ENCODE measurements at regions not wholly inside any gene's neighbourhood (a gene's known extent, or its start where the extent isn't known, plus 50 kb on each side); places are given as distances from the start of the nearest gene placed in this dataset.
A peak's percentile ranks its signal among the peaks of the same experiment; 100 is the strongest.
"Not testable (repeated sequence)": the region's sequence is repeated elsewhere in the genome, so short reads cannot be mapped to it uniquely, and the experiment has no call there.

DNA sequence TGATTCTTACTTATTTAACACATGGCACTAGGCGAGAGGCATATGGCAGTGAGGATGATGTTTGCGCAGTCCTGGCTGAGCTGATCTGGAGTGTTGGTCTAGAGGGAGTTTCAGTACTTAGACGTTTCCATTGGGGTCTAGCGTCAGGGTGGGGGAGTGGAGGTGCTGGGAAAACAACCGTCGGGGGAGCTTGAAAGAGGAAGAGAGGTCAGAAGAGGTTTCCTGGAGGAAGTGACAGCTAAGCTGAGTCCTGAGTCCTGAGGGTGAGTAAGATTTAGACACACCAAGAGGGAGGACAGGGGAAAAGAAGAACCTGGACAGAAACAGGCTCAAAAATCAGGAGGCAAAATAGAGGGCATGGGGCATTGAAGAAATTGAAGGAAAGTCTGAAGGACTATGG, 81.4 kb downstream of the ALOX5AP start:
- no peak for DNase-seq

- no peak for DNase-seq
Measured at GRCh38 chr13:30818323-30818960, 83.1 kb downstream of the ALOX5AP start.

GRCh38 chr13:30819136-30819888, 84.0 kb downstream of the ALOX5AP start:
- no peak for DNase-seq

DNA sequence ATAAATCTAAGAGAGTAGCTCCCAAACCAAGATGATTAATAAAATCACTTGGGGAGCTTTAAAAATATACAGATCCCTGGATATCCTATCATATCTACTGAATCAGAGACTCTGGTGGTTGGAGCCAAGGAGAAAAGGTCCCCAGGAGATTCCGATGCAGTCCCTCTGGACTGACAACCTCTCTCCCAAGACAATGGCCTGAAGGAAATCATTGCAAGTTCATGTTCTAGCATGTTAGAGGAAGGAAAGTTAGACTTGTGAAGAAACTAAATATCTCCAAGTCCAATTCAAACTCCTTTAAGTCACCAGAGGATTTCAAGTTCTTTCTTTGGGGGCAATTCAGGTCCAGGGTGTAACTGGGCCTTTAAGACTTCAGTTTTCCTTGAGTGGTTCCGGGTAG, 84.7 kb upstream of the MEDAG start:
- DNase-seq: no peak

DNA sequence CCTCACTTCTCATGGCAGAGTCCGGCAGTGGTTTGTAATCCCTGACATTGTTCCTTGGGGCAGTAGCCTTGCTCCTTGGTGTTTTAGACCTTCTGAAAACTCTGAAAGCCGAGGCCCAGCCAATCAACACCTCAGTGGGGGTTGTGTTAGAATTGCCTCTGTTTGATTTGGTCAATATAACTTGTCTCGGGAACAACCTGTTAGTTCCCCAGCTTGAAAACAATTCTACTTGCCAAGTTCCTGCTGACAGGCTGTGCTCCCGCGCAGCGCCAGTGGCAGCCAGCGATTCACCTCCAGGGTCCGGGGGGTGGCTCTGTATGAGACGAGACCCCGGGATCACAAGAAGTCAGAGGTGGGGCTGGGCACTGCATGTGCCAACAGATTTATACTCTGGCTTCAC, 81.4 kb upstream of the MEDAG start:
- no peak for DNase-seq

DNA sequence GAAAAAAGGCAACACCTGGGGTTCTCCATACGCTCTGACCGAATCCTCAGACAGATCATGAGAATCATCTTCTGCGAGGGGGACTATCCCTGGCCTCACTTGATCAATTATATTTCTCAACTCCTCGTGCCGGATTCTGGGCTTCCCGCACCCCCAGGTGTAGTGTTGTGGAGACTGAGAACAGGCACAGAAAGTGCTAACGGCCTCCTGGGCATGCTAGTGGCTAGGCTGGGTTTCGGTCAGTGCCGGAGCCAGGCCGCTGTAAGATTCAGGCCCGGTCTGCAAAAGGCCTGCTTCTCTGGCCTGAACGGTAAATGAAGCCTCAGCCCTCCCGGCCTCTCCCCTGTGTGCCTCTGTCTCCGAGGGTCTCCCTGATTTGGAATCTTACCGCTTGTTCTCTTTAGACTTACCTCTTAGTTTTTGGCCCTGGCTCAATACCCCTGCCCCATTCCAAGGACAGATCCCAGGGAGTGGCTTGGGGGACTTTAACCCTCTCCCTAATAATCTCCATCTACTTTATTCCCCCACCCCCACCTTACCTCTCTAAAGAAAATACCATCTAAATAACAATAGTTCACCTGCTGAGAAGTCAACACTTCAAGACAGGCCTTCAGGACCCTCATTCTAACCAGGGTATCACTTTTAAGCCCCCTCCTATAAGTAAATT, 79.0 kb upstream of the MEDAG start:
- no peak for DNase-seq

DNA sequence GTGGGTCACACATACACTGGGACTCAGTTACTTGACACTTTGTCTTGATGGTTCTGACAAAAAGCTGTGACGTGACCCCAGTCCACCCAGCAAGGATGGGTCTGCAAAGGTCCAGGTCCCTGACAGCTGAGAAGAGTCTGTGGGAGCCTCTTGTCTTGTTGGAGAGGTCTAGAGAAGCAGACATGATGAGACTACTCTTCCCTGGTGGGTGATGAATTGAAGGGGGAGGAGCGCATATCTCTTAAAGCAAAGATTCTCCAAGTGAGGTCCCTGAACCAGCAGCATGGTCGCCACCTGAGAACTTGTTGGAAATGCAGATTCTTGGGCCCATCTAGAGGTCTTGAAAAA, 78.5 kb upstream of the MEDAG start:
- no peak for DNase-seq

- DNase-seq: no peak
Measured at GRCh38 chr13:30829145-30829832, 76.8 kb upstream of the MEDAG start.

DNA sequence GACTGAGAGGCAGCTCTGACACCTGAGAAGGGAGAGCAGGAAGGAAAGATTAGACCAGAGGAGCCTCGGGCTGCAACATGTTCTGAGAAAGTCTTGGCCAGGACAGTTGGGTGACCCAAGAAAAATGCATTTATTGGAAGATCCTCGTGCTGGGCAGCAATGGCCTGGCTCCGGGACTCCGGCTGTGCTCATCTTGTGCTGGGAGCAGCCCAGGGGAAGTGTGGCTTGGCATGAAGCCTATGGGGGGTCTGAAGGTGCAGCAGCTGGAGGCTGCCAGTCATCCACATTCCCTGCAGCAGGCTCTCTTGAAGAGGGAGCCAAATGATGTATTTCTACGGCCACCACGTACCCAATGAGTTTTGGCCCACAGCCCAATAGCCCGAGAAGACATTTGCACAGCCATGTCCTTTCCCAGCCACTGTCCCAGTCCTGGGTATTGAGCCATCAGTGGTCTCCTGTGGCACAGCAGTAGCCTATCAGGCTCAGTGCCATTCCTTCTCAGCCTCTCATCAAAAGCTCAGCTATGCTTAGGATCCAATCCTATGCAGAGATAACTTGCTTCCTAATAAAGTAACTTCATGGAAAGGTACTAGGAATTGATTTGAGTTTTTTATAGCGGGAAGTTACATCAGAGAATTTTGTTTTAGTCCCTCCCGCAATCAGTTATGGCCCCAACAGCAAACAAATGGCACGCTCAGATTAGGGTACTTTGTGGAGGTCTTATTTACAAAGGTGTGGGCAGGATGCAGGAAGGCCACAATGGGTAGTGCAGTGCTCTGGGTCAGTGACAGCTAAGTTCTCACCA, 76.0 kb upstream of the MEDAG start:
- no peak for DNase-seq

- DNase-seq: no peak
Measured at GRCh38 chr13:30830638-30830965, 75.5 kb upstream of the MEDAG start.

DNA sequence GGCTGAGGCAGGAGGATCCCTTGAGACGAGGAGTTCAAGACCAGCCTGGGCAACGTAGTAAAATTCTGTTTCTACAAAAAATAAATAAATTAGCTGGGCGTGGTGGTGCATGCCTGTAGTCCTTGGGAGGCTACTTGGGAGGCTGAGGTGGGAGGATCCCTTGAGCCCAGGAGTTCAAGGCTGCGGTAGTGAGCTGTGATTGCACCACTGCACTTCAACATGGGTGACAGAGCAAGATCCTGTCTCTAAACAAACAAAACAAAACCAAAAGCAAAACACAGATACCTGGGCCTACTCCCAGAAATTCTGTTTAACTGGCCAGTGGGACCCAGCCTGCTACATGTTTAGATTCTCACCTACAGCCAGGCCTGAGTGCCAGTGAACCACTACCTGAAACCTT, 74.6 kb upstream of the MEDAG start:
- DNase-seq: no peak

- no peak for DNase-seq
Measured at GRCh38 chr13:30832377-30832776, 73.7 kb upstream of the MEDAG start.

DNA sequence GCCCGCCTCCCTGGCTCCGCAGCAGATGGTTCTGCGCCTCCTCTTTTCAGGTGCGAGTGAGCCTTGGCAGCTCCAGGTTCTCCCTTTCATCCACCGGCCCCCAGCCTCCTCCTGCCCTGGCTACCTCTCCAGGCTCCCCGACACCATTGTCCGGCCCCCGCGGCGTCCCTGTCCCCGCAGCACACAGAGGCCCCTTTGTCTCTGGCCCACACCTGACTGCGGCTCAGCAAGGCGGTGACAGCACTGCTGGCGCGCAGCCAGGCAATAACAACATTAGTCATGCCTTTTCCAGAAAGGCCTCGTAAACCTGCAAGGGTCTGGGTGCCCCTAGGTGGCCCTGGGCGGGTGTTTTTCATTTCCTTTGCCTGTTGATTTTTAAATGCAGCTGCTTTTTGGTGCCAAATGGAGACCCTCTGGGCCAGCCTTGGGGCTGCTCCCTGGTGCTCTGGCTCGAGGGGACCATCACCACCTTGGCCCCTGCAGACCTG, 73.2 kb upstream of the MEDAG start:
- DNase-seq: peak; percentile 41

DNA sequence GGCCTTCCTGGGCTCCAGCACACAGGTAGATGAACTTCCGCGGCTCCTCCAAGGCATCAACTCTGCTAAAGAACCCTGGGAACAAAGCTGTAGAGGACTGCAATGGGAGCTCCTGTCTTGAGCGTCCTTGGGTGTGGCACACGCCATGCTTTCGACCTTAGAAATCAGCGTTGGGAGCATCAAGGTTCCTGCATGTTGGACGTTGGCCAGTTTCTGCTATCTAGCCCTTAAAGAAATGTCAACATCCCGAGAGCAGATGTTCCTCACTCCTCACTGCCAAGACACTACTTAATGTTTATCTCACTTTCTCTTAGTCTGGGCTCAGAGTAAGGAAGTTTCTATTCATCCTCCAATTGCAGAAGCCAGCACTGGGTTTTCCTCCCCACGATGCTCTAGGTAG, 70.6 kb upstream of the MEDAG start:
- DNase-seq: no peak

- DNase-seq: no peak
Measured at GRCh38 chr13:30837227-30838159, 68.6 kb upstream of the MEDAG start.

DNA sequence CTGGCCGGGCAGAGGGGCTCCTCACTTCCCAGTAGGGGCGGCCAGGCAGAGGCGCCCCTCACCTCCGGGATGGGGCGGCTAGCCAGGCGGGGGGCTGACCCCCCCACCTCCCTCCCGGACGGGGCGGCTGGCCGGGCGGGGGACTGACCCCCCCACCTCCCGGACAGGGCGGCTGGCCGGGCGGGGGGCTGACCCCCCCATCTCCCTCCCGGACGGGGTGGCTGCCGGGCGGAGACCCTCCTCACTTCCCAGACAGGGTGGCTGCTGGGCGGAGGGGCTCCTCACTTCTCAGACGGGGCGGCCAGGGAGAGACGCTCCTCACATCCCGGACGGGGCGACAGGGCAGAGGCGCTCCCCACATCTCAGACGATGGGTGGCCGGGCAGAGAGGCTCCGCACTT, 66.4 kb upstream of the MEDAG start:
- DNase-seq: not testable (repeated sequence)

DNA sequence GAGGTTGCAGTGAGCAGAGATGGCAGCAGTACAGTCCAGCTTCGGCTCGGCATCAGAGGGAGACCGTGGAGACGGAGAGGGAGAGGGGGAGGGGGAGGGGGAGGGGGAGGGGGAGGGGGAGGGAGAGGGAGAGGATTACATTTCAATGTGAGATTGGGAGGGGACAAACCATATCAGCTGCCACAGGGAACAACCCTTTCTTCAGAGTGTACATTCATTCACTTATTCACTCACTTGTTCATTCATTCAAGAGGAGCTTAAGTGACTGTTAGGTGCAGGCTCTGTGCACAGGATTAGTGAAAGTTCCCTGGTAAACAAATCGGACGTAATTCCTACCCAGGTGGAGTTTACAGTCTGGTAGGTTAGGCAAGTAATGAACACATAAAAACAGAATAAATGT, 65.6 kb upstream of the MEDAG start:
- no peak for DNase-seq

DNA sequence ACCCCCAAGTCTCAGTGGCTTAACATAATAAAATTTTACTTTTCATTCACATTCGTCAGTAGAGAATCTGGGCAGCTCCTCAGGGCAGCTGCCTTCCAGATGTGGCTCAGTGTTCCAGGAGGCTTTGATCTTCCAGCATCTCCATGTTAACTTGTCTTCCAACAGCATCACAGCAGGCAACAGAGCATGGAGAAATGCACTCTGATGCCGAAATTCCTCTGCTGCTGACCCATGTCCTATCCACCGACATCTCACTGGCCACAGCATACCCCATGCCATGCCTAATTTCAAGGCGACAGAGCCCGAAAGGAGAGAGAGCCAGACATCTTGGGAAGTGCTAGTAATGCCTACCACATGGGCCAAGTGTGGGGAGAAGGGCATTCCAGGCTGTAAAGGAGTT, 64.9 kb upstream of the MEDAG start:
- no peak for DNase-seq

DNA sequence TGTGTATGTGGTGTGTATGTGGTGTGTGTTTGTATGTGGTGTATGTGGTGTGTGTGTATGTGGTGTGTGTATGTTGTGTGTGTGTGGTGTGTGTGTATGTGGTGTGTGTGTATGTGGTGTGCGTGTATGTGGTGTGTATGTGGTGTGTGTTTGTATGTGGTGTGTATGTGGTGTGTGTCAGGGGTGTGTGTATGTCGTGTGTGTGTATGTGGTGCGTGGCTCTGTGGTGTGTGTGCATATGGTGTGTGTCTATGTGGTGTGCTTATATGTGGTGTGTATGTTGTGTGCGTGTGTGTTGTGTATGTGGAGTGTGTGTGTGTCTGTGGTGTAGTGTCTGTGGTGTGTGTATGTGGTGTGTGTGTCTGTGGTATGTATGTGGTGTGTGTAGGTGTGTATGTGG, 62.5 kb upstream of the MEDAG start:
- DNase-seq: no peak

DNA sequence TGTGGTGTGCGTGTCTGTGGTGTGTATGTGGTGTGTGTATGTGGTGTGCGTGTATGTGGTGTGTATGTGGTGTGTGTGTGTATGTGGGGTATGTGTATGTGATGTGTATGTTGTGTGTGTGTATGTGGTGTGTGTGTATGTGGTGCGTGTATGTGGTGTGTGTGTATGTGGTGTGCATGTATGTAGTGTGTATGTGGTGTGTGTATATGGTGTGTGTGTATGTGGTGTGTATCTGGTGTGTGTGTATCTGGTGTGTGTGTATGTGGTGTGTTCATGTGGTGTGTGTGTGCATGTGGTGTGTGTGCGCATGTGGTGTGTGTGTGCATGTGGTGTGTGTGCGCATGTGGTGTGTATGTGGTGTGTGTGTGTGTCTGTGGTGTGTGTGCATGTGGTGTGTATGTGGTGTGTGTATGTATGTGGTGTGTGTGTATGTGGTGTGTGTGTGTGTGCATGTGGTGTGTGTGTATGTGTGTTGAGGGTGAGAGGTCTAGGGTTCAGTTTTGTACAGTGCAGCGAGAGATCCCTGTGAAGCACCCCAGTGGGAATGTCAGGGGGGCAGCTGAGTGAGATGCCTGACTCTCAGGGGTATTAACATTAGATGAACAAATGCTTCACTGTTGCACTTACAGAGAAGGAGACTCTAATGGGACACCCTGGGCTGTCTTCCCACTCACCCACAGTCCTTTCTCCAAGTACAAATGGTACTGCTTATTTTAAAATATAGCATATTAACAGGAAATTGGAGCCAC, 61.3 kb upstream of the MEDAG start:
- DNase-seq: no peak
